HG03558 (cell line): ENCODE measurements at regions not wholly inside any gene's neighbourhood (a gene's known extent, or its start where the extent isn't known, plus 50 kb on each side); places are given as distances from the start of the nearest gene placed in this dataset.
"Not testable (repeated sequence)": the region's sequence is repeated elsewhere in the genome, so short reads cannot be mapped to it uniquely, and the experiment has no call there.

Experiments used
- ATAC-seq: cut with Tn5 transposase; IDR thresholded peaks from one replicate; pipeline ENCODE4 v1.9.1; 2021; ENCODE audit warnings: moderate number of reproducible peaks; ENCODE audit not compliant: unreplicated experiment; ENCODE audit errors: extremely low read depth

- ATAC-seq: no peak
Observed at GRCh38 chr6:160804639-160805038, 102.6 kb downstream of the PLG start.

- no peak for ATAC-seq
Observed at GRCh38 chr6:160808263-160808662, 106.2 kb downstream of the PLG start.

GRCh38 chr6:160810238-160810637 lies 108.2 kb downstream of the PLG start:
- no peak for ATAC-seq

- no peak for ATAC-seq
Observed at GRCh38 chr6:160812097-160812496, 110.1 kb downstream of the PLG start.

GRCh38 chr6:160818934-160819333 lies 116.9 kb downstream of the PLG start:
- ATAC-seq: no peak

- ATAC-seq: not testable (repeated sequence)
Observed at GRCh38 chr6:160820661-160821060, 118.6 kb downstream of the PLG start.

GRCh38 chr6:160831739-160832138 lies 129.7 kb downstream of the PLG start:
- no peak for ATAC-seq

GRCh38 chr6:160832422-160832821 lies 130.4 kb downstream of the PLG start:
- ATAC-seq: no peak

- no peak for ATAC-seq
Observed at GRCh38 chr6:160837146-160837545, 135.1 kb downstream of the PLG start.

GRCh38 chr6:160851031-160851430 lies 140.5 kb upstream of the MAP3K4 start:
- no peak for ATAC-seq

GRCh38 chr6:160853946-160854345 lies 137.6 kb upstream of the MAP3K4 start:
- ATAC-seq: no peak

- no peak for ATAC-seq
Observed at GRCh38 chr6:160858886-160859285, 132.7 kb upstream of the MAP3K4 start.

GRCh38 chr6:160859822-160860221 lies 131.7 kb upstream of the MAP3K4 start:
- ATAC-seq: no peak

- no peak for ATAC-seq
Observed at GRCh38 chr6:160861824-160862223, 129.7 kb upstream of the MAP3K4 start.

GRCh38 chr6:160863782-160864181 lies 127.8 kb upstream of the MAP3K4 start:
- ATAC-seq: no peak

- ATAC-seq: no peak
Observed at GRCh38 chr6:160871320-160871719, 120.2 kb upstream of the MAP3K4 start.

GRCh38 chr6:160881148-160881808 lies 110.3 kb upstream of the MAP3K4 start:
- ATAC-seq: no peak

GRCh38 chr6:160882006-160882405 lies 109.6 kb upstream of the MAP3K4 start:
- no peak for ATAC-seq

GRCh38 chr6:160882791-160883279 lies 108.7 kb upstream of the MAP3K4 start:
- no peak for ATAC-seq

GRCh38 chr6:160883560-160883959 lies 108.0 kb upstream of the MAP3K4 start:
- ATAC-seq: no peak

- ATAC-seq: no peak
Observed at GRCh38 chr6:160883999-160884398, 107.6 kb upstream of the MAP3K4 start.

GRCh38 chr6:160889148-160889547 lies 102.4 kb upstream of the MAP3K4 start:
- not testable (repeated sequence) for ATAC-seq
